ENCODE measurements at regions not wholly inside any gene's neighbourhood (a gene's known extent, or its start where the extent isn't known, plus 50 kb on each side); places are given as distances from the start of the nearest gene placed in this dataset.

DNA sequence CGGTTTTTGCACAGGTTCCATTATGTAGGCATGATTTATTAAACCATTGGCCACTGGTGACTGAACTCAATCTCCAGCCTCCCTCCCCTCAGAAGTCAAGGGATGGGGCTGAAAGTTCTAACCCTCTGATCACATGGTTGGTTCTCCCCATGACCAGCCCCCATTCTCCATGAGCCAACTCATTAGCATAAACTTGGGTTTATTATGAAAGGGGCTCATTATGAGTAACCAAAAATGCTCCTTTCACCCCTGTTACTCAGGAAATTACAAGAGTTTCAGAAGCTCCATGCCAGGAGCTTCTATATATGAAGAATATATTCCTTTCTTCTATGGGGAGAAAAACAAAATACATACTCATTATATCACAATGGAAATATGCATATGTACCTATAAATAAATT, 555.3 kb downstream of the HS3ST4 start:
- DNase-seq (ENCODE audit: low read depth): no peak
- no peak overlapping the region for H3K4me3 ChIP-seq (replicated peaks; ENCODE audit: low read depth, low read length)
- TF ChIP-seq, protein P1, sequence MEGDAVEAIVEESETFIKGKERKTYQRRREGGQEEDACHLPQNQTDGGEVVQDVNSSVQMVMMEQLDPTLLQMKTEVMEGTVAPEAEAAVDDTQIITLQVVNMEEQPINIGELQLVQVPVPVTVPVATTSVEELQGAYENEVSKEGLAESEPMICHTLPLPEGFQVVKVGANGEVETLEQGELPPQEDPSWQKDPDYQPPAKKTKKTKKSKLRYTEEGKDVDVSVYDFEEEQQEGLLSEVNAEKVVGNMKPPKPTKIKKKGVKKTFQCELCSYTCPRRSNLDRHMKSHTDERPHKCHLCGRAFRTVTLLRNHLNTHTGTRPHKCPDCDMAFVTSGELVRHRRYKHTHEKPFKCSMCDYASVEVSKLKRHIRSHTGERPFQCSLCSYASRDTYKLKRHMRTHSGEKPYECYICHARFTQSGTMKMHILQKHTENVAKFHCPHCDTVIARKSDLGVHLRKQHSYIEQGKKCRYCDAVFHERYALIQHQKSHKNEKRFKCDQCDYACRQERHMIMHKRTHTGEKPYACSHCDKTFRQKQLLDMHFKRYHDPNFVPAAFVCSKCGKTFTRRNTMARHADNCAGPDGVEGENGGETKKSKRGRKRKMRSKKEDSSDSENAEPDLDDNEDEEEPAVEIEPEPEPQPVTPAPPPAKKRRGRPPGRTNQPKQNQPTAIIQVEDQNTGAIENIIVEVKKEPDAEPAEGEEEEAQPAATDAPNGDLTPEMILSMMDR (IDR thresholded peaks at IDR 0.05; ENCODE audit: low read length, missing control alignments): no peak

DNA sequence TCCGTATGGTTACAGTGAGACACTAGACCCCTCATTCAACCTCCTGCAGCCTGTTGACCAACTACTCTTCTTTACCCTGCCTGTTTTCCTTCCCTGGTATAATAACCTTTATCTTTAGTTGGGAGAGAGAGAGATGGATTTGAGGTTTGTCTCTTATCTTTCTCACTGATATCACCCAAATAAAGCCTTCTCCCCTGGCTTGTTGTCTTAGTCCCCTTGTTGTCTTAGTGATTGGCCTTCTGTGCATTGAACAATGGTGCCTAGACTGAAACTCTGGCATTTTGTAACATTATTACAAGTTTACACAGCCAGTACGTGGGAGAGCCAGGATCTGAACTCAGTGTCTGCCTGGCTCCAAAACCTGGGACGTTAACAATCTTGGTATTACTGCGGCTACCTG, 560.8 kb downstream of the HS3ST4 start:
- no peak overlapping the region for H3K4me3 ChIP-seq (replicated peaks; ENCODE audit: low read depth, low read length)
- TF ChIP-seq, protein P1 (IDR thresholded peaks at IDR 0.05; ENCODE audit: low read length, missing control alignments): no peak
- DNase-seq (ENCODE audit: low read depth): no peak

DNA sequence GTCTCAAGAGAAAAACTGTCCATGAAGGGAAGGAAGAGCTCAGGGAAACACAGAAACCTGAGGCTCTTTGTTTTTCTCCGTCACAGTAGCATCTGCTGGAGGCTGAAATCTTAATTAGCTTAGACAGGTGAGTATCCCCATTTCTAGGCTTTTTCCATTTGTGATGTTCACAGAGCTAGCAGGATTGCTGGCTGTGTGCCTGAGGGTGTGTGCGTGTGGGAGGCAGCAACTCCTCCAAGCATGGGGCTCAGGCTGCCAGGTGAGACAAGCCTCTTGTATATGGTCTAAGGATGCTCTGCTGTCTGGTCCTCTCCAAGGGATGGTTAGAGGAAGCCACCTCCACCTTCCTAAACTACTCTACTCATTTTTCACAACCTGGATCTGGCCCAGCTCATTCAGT, 569.9 kb downstream of the HS3ST4 start:
- DNase-seq (ENCODE audit: low read depth): no peak

DNA sequence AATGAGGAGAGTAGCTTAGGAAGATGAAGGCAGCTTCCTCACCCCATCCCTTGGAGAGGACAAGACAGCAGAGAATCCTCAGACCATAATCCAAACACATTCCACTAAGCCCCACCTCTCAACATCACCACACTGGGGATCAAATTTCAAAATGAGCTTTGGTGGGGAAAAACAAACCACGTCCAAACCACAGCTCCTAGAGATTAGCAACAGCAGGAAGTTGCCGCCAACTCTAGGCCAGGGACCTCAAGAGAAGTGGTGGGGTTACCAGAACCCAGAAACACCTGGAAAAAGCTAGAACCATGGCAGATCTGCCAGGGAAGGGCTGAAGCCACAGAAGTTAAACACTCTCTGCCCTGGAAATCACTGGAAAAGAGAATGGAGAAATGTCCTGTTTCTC, 571.6 kb downstream of the HS3ST4 start:
- H3K4me3 ChIP-seq (replicated peaks; ENCODE audit: low read depth, low read length): no peak overlapping the region
- DNase-seq (ENCODE audit: low read depth): no peak
- TF ChIP-seq, protein P1 (IDR thresholded peaks at IDR 0.05; ENCODE audit: low read length, missing control alignments): no peak

More for the DNA sequence above, 569.9 kb downstream of the HS3ST4 start:
- no peak overlapping the region for H3K4me3 ChIP-seq (replicated peaks; ENCODE audit: low read depth, low read length)
- TF ChIP-seq, protein P1 (IDR thresholded peaks at IDR 0.05; ENCODE audit: low read length, missing control alignments): no peak

DNA sequence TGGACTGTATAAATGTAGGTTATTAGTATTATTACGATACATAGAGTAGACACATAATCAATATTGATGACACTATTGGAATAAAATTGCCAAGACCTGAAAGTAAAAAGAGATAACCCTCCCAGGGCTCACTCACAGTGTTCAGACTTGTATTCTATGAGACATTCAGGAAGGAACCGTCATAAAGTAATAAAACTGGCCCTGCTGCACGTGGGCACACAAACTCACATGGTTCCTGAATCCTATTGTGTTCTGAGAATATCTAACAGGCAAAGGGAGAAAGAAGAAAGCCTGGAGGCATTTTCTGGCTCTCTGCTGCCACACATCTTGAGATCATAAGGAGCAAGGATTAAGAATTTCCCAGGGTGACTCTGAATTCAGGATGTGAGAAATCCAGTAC, 575.9 kb downstream of the HS3ST4 start:
- TF ChIP-seq, protein P1 (IDR thresholded peaks at IDR 0.05; ENCODE audit: low read length, missing control alignments): no peak
- no peak for DNase-seq (ENCODE audit: low read depth)
- H3K4me3 ChIP-seq (replicated peaks; ENCODE audit: low read depth, low read length): no peak overlapping the region

DNA sequence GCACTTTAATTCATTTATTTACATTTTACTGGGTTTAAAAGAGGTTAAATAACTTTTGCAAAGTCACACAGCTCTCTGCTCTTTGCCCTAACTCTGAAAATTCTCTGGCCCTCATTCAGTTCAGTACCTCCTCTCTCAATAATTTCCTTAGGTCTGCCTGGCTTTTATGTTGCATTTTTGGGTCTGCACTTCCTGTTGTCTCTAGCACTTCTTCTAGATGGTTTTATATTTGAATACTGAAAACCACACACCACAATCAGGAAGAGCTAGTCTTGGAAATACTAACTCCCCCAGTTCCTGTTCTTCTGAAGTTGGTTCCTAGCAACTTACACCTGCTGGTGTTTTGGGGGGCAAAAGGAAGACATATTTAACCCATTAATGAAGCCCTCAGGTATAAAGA, 577.9 kb downstream of the HS3ST4 start:
- TF ChIP-seq, protein P1 (IDR thresholded peaks at IDR 0.05; ENCODE audit: low read length, missing control alignments): no peak
- no peak for DNase-seq (ENCODE audit: low read depth)
- H3K4me3 ChIP-seq (replicated peaks; ENCODE audit: low read depth, low read length): no peak overlapping the region

DNA sequence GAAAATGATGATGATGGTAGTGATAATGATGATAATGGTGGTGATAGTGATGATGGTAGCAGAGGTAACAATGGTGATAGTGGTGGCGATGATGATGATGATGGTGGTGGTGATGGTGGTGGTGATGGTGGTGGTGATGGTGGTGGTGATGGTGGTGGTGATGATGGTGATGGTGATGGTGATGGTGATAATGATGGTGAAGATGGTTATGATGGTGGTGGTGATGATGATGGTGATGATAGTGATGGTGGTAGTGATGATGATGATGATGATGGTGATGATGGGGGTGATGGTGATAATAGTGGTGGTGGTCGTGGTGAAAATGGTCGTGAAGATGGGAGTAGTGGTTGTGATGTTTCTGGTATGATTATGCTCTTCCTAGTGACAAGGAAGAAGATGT, 581.8 kb downstream of the HS3ST4 start:
- no peak for DNase-seq (ENCODE audit: low read depth)
- TF ChIP-seq, protein P1 (IDR thresholded peaks at IDR 0.05; ENCODE audit: low read length, missing control alignments): no peak
- no peak overlapping the region for H3K4me3 ChIP-seq (replicated peaks; ENCODE audit: low read depth, low read length)
